Neuron (in vitro differentiated cells): ENCODE measurements at regions not wholly inside any gene's neighbourhood (a gene's known extent, or its start where the extent isn't known, plus 50 kb on each side); places are given as distances from the start of the nearest gene placed in this dataset.
A peak's percentile ranks its signal among the peaks of the same experiment; 100 is the strongest.

Experiments used
- H2AFZ ChIP-seq: one replicate; pipeline ENCODE4 v1.6.1; 2013; ENCODE audit warnings: low read depth, mild to moderate bottlenecking, inconsistent platforms, low read length, moderate library complexity
- H3K27me3 ChIP-seq: one replicate; pipeline ENCODE4 v1.6.1; 2013; ENCODE audit warnings: low read length; ENCODE audit not compliant: insufficient read depth
- H3K36me3 ChIP-seq: one replicate; pipeline ENCODE4 v1.6.1; 2013; ENCODE audit warnings: low read length; ENCODE audit not compliant: insufficient read depth
- H3K4me1 ChIP-seq: one replicate; pipeline ENCODE4 v1.6.1; 2013; ENCODE audit warnings: low read length; ENCODE audit not compliant: insufficient read depth
- H3K4me3 ChIP-seq: 2 replicates; pipeline ENCODE4 v1.5.1; 2013; ENCODE audit warnings: mild to moderate bottlenecking, low read length, moderate library complexity
- H3K9me3 ChIP-seq: one replicate; pipeline ENCODE4 v1.6.1; 2013; ENCODE audit warnings: low read length

GRCh38 chr10:119996944-119997343 lies 104.4 kb downstream of the SEC23IP start:
- H3K27me3 ChIP-seq: no peaks in the 10 kb centered on the region
- H2AFZ ChIP-seq: no peak overlapping the region
- H3K4me1 ChIP-seq: no peaks in the 10 kb centered on the region
- H3K36me3 ChIP-seq: no peaks in the 10 kb centered on the region
- no peaks in the 10 kb centered on the region for H3K9me3 ChIP-seq
- H3K4me3 ChIP-seq: no peak overlapping the region

DNA sequence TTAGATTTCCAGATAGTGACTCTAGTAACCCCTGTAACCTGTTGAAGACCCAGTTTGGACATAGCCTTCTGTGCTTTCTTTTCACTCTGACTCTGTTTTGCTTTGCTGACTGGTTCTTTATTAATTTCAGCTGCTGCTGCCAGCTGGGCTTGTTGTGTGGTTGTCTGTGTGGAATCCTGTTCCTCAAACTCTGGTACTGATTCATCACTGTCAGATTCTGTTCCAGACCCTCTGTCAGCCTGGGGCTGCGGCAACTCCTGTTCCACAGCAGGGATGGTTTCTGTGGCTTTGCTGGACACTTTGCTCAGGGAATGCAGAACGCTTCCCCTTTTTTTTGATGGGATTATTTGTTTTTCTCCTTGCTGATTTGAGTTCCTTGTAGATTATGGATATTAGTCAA lies 104.9 kb downstream of the SEC23IP start:
- H3K4me3 ChIP-seq: no peak overlapping the region
- H3K4me1 ChIP-seq: no peaks in the 10 kb centered on the region
- H3K36me3 ChIP-seq: no peaks in the 10 kb centered on the region
- H2AFZ ChIP-seq: no peak overlapping the region
- H3K27me3 ChIP-seq: no peaks in the 10 kb centered on the region
- H3K9me3 ChIP-seq: no peaks in the 10 kb centered on the region

- Histone ChIP-seq H3K9me3 (no peaks in the 10 kb centered on the region), H3K4me1 (peaks cover 11% of the 10 kb centered on the region), H2AFZ (no peak overlapping the region), H3K36me3 (no peaks in the 10 kb centered on the region), H3K4me3 (no peak overlapping the region), H3K27me3 (no peaks in the 10 kb centered on the region)
Observed at GRCh38 chr10:120002785-120003184, 110.3 kb downstream of the SEC23IP start.

GRCh38 chr10:120005207-120006201 lies 113.0 kb downstream of the SEC23IP start:
- Histone ChIP-seq H3K4me1 (peaks cover 11% of the 10 kb centered on the region), H3K4me3 (no peak overlapping the region), H3K27me3 (peaks cover 5% of the 10 kb centered on the region), H2AFZ (peak overlapping the region; percentile 70), H3K36me3 (no peaks in the 10 kb centered on the region), H3K9me3 (no peaks in the 10 kb centered on the region)

- Histone ChIP-seq H3K4me3 (no peak overlapping the region), H3K36me3 (no peaks in the 10 kb centered on the region), H3K4me1 (peaks cover 11% of the 10 kb centered on the region), H3K9me3 (no peaks in the 10 kb centered on the region), H2AFZ (no peak overlapping the region), H3K27me3 (peaks cover 7% of the 10 kb centered on the region)
Observed at GRCh38 chr10:120007261-120007660, 114.7 kb downstream of the SEC23IP start.

- no peaks in the 10 kb centered on the region for H3K4me1 ChIP-seq
- no peak overlapping the region for H3K4me3 ChIP-seq
- peaks cover 7% of the 10 kb centered on the region for H3K27me3 ChIP-seq
- H2AFZ ChIP-seq: no peak overlapping the region
- H3K9me3 ChIP-seq: no peaks in the 10 kb centered on the region
- no peaks in the 10 kb centered on the region for H3K36me3 ChIP-seq
Observed at GRCh38 chr10:120011359-120012130, 119.0 kb downstream of the SEC23IP start.

DNA sequence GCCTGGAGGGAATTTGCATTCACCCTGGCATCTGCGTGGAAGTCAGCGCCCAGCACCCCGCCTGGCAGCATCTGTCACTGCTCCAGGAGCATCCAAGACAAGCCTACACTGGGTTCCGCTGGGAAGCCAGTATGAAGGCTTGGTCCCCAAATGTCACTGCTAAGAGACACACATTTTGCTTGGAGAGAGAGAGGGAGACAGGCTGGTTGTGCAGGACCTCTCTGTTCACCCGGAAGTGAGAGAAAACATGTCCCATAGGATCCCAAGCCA lies 119.5 kb downstream of the SEC23IP start:
- Histone ChIP-seq H3K9me3 (no peaks in the 10 kb centered on the region), H3K36me3 (no peaks in the 10 kb centered on the region), H2AFZ (no peak overlapping the region), H3K4me1 (no peaks in the 10 kb centered on the region), H3K4me3 (no peak overlapping the region), H3K27me3 (peaks cover 7% of the 10 kb centered on the region)

DNA sequence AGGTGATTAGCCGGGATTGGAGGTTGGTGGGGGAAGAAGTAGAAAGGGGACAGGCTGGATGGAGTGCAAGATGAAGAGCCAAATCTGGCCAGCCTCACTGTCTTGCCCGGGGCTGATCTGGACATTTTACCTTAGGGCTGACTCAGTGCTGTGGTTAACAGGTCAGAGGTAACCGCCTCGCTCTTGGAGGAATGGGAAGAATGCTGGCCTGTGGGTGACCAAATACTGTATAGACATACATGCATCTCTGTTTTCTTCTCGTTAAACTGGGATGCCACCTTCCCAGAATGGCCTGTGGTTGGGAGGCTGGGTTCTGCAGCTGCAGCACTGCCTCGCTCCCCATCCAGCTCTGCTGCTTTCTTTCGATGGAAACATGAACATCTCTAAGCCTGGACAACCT lies 120.0 kb downstream of the SEC23IP start:
- no peak overlapping the region for H3K4me3 ChIP-seq
- H2AFZ ChIP-seq: no peak overlapping the region
- peaks cover 7% of the 10 kb centered on the region for H3K27me3 ChIP-seq
- H3K9me3 ChIP-seq: no peaks in the 10 kb centered on the region
- H3K36me3 ChIP-seq: no peaks in the 10 kb centered on the region
- H3K4me1 ChIP-seq: no peaks in the 10 kb centered on the region

GRCh38 chr10:120014031-120014430 lies 121.5 kb downstream of the SEC23IP start:
- H3K9me3 ChIP-seq: no peaks in the 10 kb centered on the region
- H2AFZ ChIP-seq: no peak overlapping the region
- no peaks in the 10 kb centered on the region for H3K4me1 ChIP-seq
- peaks cover 4% of the 10 kb centered on the region for H3K27me3 ChIP-seq
- H3K36me3 ChIP-seq: no peaks in the 10 kb centered on the region
- no peak overlapping the region for H3K4me3 ChIP-seq

DNA sequence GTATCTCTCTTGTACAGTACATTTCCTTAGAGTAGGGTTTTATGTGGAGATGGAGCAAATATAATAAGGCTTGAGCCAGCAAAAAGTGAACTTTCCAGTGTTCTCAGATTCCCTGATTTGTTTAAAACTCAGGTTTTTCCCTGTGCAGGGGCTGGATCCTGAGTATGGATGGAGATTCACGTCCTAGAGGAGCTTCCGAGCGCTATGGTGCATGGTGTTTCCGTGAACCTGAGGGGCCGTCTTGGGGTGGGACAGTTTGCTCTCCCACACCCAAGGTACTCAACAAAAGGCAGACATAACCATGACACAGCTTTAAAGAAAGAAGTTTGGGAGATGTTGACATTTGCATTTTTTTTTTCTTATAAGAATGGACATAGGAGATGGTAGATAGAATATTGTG lies 122.5 kb downstream of the SEC23IP start:
- Histone ChIP-seq H2AFZ (no peak overlapping the region), H3K9me3 (no peaks in the 10 kb centered on the region), H3K27me3 (peaks cover 3% of the 10 kb centered on the region), H3K36me3 (no peaks in the 10 kb centered on the region), H3K4me3 (no peak overlapping the region), H3K4me1 (no peaks in the 10 kb centered on the region)

DNA sequence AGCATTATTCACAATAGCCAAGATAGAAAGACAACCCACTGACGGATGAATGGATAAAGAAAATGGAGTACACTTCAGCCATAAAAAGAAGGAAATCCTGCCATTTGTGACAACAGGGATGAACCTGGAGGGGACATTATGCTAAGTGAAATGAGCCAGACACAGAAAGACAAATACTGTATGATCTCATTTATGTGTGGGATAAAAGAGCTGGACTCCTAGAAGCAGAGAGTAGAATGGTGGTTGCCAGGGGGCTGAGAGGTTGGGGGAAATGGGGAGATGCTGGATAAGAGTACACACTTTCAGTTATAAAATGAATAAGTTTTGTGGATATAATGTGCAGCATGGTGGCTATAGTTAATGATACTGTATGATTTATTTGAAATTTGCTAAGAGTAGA lies 124.4 kb downstream of the SEC23IP start:
- Histone ChIP-seq H3K4me3 (no peak overlapping the region), H2AFZ (no peak overlapping the region)

DNA sequence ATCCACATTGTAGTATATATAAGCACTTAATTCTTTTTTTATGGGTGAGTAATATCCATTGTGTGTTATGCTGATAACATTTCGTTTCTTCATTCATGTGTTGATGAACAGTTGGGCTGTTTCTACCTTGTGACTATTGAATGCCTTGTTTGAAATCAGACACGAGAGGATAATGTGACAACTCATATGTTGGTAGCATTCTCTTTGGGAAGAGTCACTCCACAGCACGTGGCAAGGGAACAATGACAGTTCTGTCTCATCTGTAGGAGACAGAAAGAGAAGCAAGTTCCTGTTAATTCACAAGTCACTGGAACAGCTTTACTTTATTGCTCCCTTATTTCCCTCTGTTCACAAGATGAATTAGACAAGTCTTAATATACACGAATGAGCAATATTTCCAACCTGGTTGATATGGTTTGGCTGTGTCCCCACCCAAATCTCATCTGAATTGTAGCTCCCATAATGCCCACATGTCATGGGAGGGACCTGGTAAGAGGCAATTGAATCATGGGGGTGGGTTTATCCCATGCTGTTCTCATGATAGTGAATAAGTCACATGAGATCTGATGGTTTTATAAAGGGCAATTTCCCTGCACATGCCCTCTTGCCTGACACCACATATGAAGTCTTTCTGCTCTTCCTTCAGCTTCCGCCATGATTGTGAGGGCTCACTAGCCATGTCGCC lies 125.3 kb downstream of the SEC23IP start:
- no peaks in the 10 kb centered on the region for H3K36me3 ChIP-seq
- H3K4me1 ChIP-seq: no peaks in the 10 kb centered on the region
- no peak overlapping the region for H2AFZ ChIP-seq
- no peaks in the 10 kb centered on the region for H3K9me3 ChIP-seq
- no peak overlapping the region for H3K4me3 ChIP-seq
- H3K27me3 ChIP-seq: no peaks in the 10 kb centered on the region

More for the DNA sequence above, 124.4 kb downstream of the SEC23IP start:
- H3K36me3 ChIP-seq: no peaks in the 10 kb centered on the region
- no peaks in the 10 kb centered on the region for H3K9me3 ChIP-seq
- no peaks in the 10 kb centered on the region for H3K4me1 ChIP-seq
- H3K27me3 ChIP-seq: no peaks in the 10 kb centered on the region

- Histone ChIP-seq H2AFZ (no peak overlapping the region), H3K9me3 (no peaks in the 10 kb centered on the region), H3K27me3 (no peaks in the 10 kb centered on the region), H3K4me1 (no peaks in the 10 kb centered on the region), H3K4me3 (no peak overlapping the region), H3K36me3 (no peaks in the 10 kb centered on the region)
Observed at GRCh38 chr10:120018695-120019094, 126.2 kb downstream of the SEC23IP start.
